ENCODE measurements at regions not wholly inside any gene's neighbourhood (a gene's known extent, or its start where the extent isn't known, plus 50 kb on each side); places are given as distances from the start of the nearest gene placed in this dataset.

DNA sequence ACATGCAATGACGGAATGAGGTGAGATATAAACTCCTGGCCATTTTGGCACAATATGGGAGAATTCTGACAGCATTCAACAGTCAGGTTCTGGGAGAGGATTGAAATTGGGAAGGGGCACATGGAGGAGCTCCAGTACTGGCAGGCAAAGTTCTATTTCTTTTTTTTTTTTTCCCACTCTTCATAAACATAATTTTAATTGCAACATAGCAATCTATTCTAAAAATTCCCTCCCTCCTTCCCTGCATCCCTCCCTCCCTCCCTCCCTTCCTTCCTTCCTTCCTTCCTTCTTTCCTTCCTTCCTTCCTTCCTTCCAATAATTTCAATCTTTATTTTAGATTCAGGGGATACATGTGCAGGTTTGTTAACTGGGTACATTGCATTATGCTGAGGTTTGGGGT, 93.2 kb downstream of the PTCSC3 start:
- H3K9ac ChIP-seq (ENCODE audit: insufficient read length, low read depth), result no peak overlapping the region
- H3K9me3 ChIP-seq (ENCODE audit: insufficient read depth, low read length), result 0 out of 2 replicates have a peak, but pooled peaks cover 3% of the 10 kb centered on the region
- TF ChIP-seq ZNF274 (IDR thresholded peaks at IDR 0.05; ENCODE audit: low read depth, low read length) (no peak), YY1 (IDR thresholded peaks at IDR 0.05; ENCODE audit: insufficient read depth, insufficient read length) (no peak)
- no peaks in the 10 kb centered on the region for H3K4me1 ChIP-seq (ENCODE audit: insufficient read depth, insufficient read length)
- no peak for DNase-seq (ENCODE audit: low read depth, low spot score)
- H3K4me3 ChIP-seq (ENCODE audit: insufficient read length, low read depth), result no peak overlapping the region
- no peaks in the 10 kb centered on the region for H3K36me3 ChIP-seq (ENCODE audit: insufficient read depth, insufficient read length, low read length)
- no peaks in the 10 kb centered on the region for H3K27me3 ChIP-seq (ENCODE audit: insufficient read depth, insufficient read length)

DNA sequence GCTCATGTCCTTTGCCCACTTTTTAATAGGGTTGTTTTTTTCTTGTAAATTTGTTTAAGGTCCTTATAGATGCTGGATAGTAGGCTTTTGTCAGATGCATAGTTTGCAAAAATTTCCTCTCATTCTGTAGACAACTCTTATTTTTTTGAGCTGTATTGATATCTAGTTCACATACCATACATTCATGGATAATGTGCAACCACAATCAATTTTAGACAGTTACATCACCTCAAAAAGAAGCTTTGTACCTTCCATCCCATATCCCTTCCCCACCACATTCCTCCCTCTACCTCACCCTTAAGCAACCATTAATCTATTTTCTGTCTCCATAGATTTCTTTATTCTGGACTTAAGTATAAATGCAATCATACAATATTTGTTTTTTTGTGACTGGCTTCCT, 98.4 kb downstream of the PTCSC3 start:
- no peak for TF ChIP-seq ZNF274 (IDR thresholded peaks at IDR 0.05; ENCODE audit: low read depth, low read length)
- TF ChIP-seq SUZ12 (IDR thresholded peaks at IDR 0.05; ENCODE audit: extremely low read depth, insufficient read depth, insufficient read length), result no peak
- no peak for TF ChIP-seq YY1 (IDR thresholded peaks at IDR 0.05; ENCODE audit: insufficient read depth, insufficient read length)
- H3K9ac ChIP-seq (ENCODE audit: insufficient read length, low read depth), result no peak overlapping the region
- DNase-seq (ENCODE audit: low read depth, low spot score), result no peak
- H3K4me1 ChIP-seq (ENCODE audit: insufficient read depth, insufficient read length), result no peaks in the 10 kb centered on the region
- H3K27me3 ChIP-seq (ENCODE audit: insufficient read depth, insufficient read length), result no peaks in the 10 kb centered on the region
- H3K4me3 ChIP-seq (ENCODE audit: insufficient read length, low read depth), result no peak overlapping the region
- H3K9me3 ChIP-seq (ENCODE audit: insufficient read depth, low read length), result 0 out of 2 replicates have a peak, but pooled peaks cover 3% of the 10 kb centered on the region
- H3K36me3 ChIP-seq (ENCODE audit: insufficient read depth, insufficient read length, low read length), result no peaks in the 10 kb centered on the region

DNA sequence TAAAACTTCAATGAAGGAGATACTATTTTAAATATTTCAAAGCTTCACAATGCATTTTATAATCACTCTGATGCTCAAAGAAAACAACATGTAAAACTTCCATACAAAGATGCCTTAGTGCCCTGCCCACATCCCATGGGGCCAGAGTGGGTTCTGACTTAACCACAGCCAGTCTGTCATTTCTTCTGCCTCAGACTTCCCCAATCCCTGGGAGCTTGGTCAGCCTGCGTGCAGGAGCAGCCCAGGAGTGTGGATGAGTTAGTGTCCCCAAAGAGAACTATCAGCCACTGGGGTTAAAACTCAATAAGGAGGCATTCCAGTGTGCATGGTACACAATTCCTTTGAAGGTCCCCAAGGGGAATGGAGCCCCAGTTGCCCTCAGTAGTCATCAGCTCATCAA, 100.3 kb downstream of the PTCSC3 start:
- DNase-seq (ENCODE audit: low read depth, low spot score), result no peak
- no peaks in the 10 kb centered on the region for H3K36me3 ChIP-seq (ENCODE audit: insufficient read depth, insufficient read length, low read length)
- H3K27me3 ChIP-seq (ENCODE audit: insufficient read depth, insufficient read length), result no peaks in the 10 kb centered on the region
- no peak overlapping the region for H3K9ac ChIP-seq (ENCODE audit: insufficient read length, low read depth)
- H3K4me1 ChIP-seq (ENCODE audit: insufficient read depth, insufficient read length), result no peaks in the 10 kb centered on the region
- TF ChIP-seq SUZ12 (IDR thresholded peaks at IDR 0.05; ENCODE audit: extremely low read depth, insufficient read depth, insufficient read length) (no peak), YY1 (IDR thresholded peaks at IDR 0.05; ENCODE audit: insufficient read depth, insufficient read length) (no peak), ZNF274 (IDR thresholded peaks at IDR 0.05; ENCODE audit: low read depth, low read length) (no peak)
- H3K9me3 ChIP-seq (ENCODE audit: insufficient read depth, low read length), result 0 out of 2 replicates have a peak, but pooled peaks cover 3% of the 10 kb centered on the region
- no peak overlapping the region for H3K4me3 ChIP-seq (ENCODE audit: insufficient read length, low read depth)

DNA sequence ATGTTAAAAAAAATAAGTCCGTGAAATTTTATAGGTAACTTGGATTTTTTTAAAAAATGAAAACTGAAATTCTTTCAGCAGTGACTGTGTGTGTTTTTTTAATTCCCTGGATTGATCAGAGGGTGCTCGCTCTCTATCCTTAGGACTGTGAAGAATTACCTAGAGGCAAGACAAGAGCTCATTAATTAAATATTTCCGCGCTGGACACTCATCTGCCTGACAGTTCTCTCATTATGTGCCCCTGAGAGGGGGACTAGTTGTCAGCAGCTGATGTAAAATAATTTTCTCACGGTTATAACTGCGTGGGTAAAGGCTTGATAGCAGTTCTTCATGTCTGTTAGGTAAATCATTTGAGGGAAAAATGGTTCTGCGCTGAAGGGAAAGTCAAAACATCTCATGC, 101.3 kb downstream of the PTCSC3 start:
- Histone ChIP-seq H3K4me3 (ENCODE audit: insufficient read length, low read depth) (no peak overlapping the region), H3K36me3 (ENCODE audit: insufficient read depth, insufficient read length, low read length) (no peaks in the 10 kb centered on the region), H3K9ac (ENCODE audit: insufficient read length, low read depth) (no peak overlapping the region), H3K9me3 (ENCODE audit: insufficient read depth, low read length) (0 out of 2 replicates have a peak, but pooled peaks cover 3% of the 10 kb centered on the region), H3K4me1 (ENCODE audit: insufficient read depth, insufficient read length) (no peaks in the 10 kb centered on the region), H3K27me3 (ENCODE audit: insufficient read depth, insufficient read length) (no peaks in the 10 kb centered on the region)
- no peak for DNase-seq (ENCODE audit: low read depth, low spot score)
- TF ChIP-seq ZNF274 (IDR thresholded peaks at IDR 0.05; ENCODE audit: low read depth, low read length) (no peak), YY1 (IDR thresholded peaks at IDR 0.05; ENCODE audit: insufficient read depth, insufficient read length) (no peak), SUZ12 (IDR thresholded peaks at IDR 0.05; ENCODE audit: extremely low read depth, insufficient read depth, insufficient read length) (no peak)

DNA sequence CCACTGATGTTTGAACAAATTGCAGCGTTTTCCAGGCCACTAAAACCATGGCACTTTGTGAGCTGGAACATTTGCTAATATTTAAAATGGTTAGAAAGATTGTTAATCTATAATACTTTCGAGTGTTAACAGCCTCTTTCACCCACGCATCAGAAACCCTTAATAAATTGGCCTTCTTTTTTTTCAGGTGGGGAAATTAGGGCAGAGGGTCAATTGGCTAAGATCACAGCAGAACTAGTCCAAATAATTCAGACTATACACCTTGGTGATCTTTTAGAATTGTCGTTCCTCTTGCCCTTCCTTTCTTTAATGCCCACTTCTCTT, 105.8 kb downstream of the PTCSC3 start:
- Histone ChIP-seq H3K9me3 (ENCODE audit: insufficient read depth, low read length) (no peaks in the 10 kb centered on the region), H3K36me3 (ENCODE audit: insufficient read depth, insufficient read length, low read length) (no peaks in the 10 kb centered on the region), H3K4me3 (ENCODE audit: insufficient read length, low read depth) (no peak overlapping the region), H3K9ac (ENCODE audit: insufficient read length, low read depth) (no peak overlapping the region), H3K4me1 (ENCODE audit: insufficient read depth, insufficient read length) (no peaks in the 10 kb centered on the region), H3K27me3 (ENCODE audit: insufficient read depth, insufficient read length) (no peaks in the 10 kb centered on the region)
- no peak for DNase-seq (ENCODE audit: low read depth, low spot score)
- TF ChIP-seq SUZ12 (IDR thresholded peaks at IDR 0.05; ENCODE audit: extremely low read depth, insufficient read depth, insufficient read length) (no peak), ZNF274 (IDR thresholded peaks at IDR 0.05; ENCODE audit: low read depth, low read length) (no peak), YY1 (IDR thresholded peaks at IDR 0.05; ENCODE audit: insufficient read depth, insufficient read length) (no peak)

DNA sequence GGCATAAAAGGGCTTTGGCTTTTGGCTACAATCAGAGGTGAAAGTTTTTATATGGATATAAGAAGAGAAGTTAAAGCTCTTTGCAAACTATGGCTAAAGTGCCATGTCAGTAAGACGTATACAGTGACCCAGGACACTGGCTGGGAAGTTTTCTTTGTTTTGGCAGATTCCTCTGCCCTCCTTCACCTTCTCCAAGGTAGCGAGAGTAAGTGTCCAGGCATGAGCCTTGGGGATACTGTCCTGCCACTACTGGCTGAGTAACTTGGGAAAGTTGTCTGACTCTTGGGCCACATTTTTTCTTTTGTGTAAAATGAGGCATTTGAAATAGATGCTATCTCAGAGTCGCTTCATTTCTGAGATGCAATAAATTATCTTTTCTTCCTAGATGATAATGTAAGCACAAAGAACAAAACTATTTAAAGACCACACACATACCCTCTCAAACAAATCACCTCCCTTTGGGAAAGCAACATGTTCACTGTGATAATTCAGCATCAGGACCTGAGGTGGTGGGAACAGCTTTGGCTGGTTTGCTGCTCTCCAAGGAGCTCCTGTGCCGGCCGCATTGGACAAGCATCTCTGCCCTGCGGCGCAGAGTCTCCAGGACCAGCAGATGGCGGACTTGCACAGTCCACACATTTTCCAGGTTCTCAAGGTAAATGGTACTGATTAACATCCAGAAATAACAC, 106.3 kb downstream of the PTCSC3 start:
- Histone ChIP-seq H3K27me3 (ENCODE audit: insufficient read depth, insufficient read length) (no peaks in the 10 kb centered on the region), H3K4me3 (ENCODE audit: insufficient read length, low read depth) (no peak overlapping the region), H3K9me3 (ENCODE audit: insufficient read depth, low read length) (no peaks in the 10 kb centered on the region), H3K9ac (ENCODE audit: insufficient read length, low read depth) (no peak overlapping the region), H3K36me3 (ENCODE audit: insufficient read depth, insufficient read length, low read length) (no peaks in the 10 kb centered on the region), H3K4me1 (ENCODE audit: insufficient read depth, insufficient read length) (no peaks in the 10 kb centered on the region)
- peak; percentile 57 for DNase-seq (ENCODE audit: low read depth, low spot score)
- TF ChIP-seq ZNF274 (IDR thresholded peaks at IDR 0.05; ENCODE audit: low read depth, low read length) (no peak), SUZ12 (IDR thresholded peaks at IDR 0.05; ENCODE audit: extremely low read depth, insufficient read depth, insufficient read length) (no peak), YY1 (IDR thresholded peaks at IDR 0.05; ENCODE audit: insufficient read depth, insufficient read length) (no peak)

DNA sequence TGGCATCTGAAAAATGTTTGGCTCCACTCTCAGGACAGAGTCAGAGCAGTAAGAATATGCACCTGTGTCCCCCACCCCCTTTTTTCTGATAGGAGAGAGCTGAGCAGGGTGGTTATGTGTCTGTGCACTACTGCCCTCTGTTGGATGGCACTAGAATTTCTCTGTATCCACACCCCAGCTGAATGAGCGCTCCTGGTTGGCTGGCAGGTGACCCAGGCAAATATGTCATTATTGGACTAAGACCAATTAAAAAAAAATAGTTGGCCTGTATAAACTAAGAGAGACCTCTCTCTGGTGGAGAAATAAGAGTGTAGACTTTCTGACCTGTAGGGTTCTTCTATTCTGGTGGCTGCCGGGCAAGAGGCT, 107.0 kb downstream of the PTCSC3 start:
- peak; percentile 28 for DNase-seq (ENCODE audit: low read depth, low spot score)
- Histone ChIP-seq H3K36me3 (ENCODE audit: insufficient read depth, insufficient read length, low read length) (no peaks in the 10 kb centered on the region), H3K27me3 (ENCODE audit: insufficient read depth, insufficient read length) (no peaks in the 10 kb centered on the region), H3K4me3 (ENCODE audit: insufficient read length, low read depth) (no peak overlapping the region), H3K4me1 (ENCODE audit: insufficient read depth, insufficient read length) (no peaks in the 10 kb centered on the region), H3K9me3 (ENCODE audit: insufficient read depth, low read length) (no peaks in the 10 kb centered on the region), H3K9ac (ENCODE audit: insufficient read length, low read depth) (no peak overlapping the region)
- TF ChIP-seq YY1 (IDR thresholded peaks at IDR 0.05; ENCODE audit: insufficient read depth, insufficient read length) (no peak), ZNF274 (IDR thresholded peaks at IDR 0.05; ENCODE audit: low read depth, low read length) (no peak), SUZ12 (IDR thresholded peaks at IDR 0.05; ENCODE audit: extremely low read depth, insufficient read depth, insufficient read length) (no peak)
